CD4-positive, alpha-beta memory T cell (primary cell): ENCODE measurements at regions not wholly inside any gene's neighbourhood (a gene's known extent, or its start where the extent isn't known, plus 50 kb on each side); places are given as distances from the start of the nearest gene placed in this dataset.

ENCODE experiments used
- CTCF ChIA-PET: fragments of 350-600 bp; sonication (Branson Sonifier 250); formaldehyde crosslinking; loops from one replicate; lab custom pipeline; 2021; ENCODE audit warnings: inconsistent platforms; ENCODE audit not compliant: partially characterized antibody; lab: Charles Lee
- POLR2A ChIA-PET: fragments of 350-600 bp; sonication (Branson Sonifier 250); formaldehyde crosslinking; loops from one replicate; lab custom pipeline; 2021; ENCODE audit not compliant: partially characterized antibody; lab: Charles Lee
- DNase-seq, 5 donors: peaks; one replicate each; pipeline versions ENCODE4 v3.0.0 to v3.0.0-alpha.2; 2020 to 2022; ENCODE audit warnings: mixed read lengths in 1 of 5
- H3K27ac ChIP-seq: one replicate; pipeline ENCODE4 v1.7.0; 2013; ENCODE audit warnings: low read depth, low read length
- H3K27me3 ChIP-seq: 2 replicates; pipeline ENCODE4 v1.7.0; 2013; ENCODE audit warnings: mild to moderate bottlenecking, low read length, moderate library complexity; ENCODE audit not compliant: insufficient read depth
- H3K36me3 ChIP-seq: 2 replicates; pipeline ENCODE4 v1.7.0; 2013; ENCODE audit warnings: mild to moderate bottlenecking, low read length, moderate library complexity; ENCODE audit not compliant: insufficient read depth
- H3K4me1 ChIP-seq: 2 replicates; pipeline ENCODE4 v1.7.0; 2013; ENCODE audit warnings: mild to moderate bottlenecking, low read length, moderate library complexity; ENCODE audit not compliant: insufficient read depth
- H3K4me3 ChIP-seq, 2 donors: one replicate each; pipeline ENCODE4 v1.7.0; 2013; ENCODE audit warnings: low read length in 2 of 2, mild to moderate bottlenecking in 1 of 2
- H3K9me3 ChIP-seq, 2 donors: one replicate each; pipeline ENCODE4 v1.7.0; 2013; ENCODE audit warnings: low read length in 2 of 2, control low read depth in 1 of 2; ENCODE audit not compliant: control insufficient read depth in 1 of 2
- H3K27ac Mint-ChIP-seq, 7 donors: one replicate each; pipeline ENCODE4 v1.8.0; 2020 to 2021; ENCODE audit warnings: mixed read lengths in 7 of 7, mild to moderate bottlenecking in 6 of 7, inconsistent platforms in 3 of 7, moderate library complexity in 3 of 7
- H3K27me3 Mint-ChIP-seq, 2 donors: one replicate each; pipeline ENCODE4 v1.8.0; 2020 to 2021; ENCODE audit warnings: mixed read lengths in 2 of 2
- H3K36me3 Mint-ChIP-seq, 2 donors: one replicate each; pipeline ENCODE4 v1.8.0; 2020 to 2021; ENCODE audit warnings: mixed read lengths in 2 of 2, inconsistent platforms in 1 of 2, mild to moderate bottlenecking in 1 of 2
- H3K4me1 Mint-ChIP-seq, 4 donors: one replicate each; pipeline ENCODE4 v1.8.0; 2020 to 2021; ENCODE audit warnings: mixed read lengths in 4 of 4, mild to moderate bottlenecking in 1 of 4
- H3K4me3 Mint-ChIP-seq, 8 donors: one replicate each; pipeline ENCODE4 v1.8.0; 2020 to 2021; ENCODE audit warnings: mixed read lengths in 8 of 8, mild to moderate bottlenecking in 7 of 8, moderate library complexity in 6 of 8, inconsistent platforms in 3 of 8
- H3K9me3 Mint-ChIP-seq, 8 donors: one replicate each; pipeline ENCODE4 v1.8.0; 2020 to 2021; ENCODE audit warnings: mixed read lengths in 8 of 8, mild to moderate bottlenecking in 5 of 8, inconsistent platforms in 3 of 8, moderate library complexity in 1 of 8
- intact Hi-C: fragments of 100-400 bp; cut with micrococcal nuclease; formaldehyde crosslinking; loops from one replicate; pipeline ENCODE4 v1.15.1; 2023

DNA sequence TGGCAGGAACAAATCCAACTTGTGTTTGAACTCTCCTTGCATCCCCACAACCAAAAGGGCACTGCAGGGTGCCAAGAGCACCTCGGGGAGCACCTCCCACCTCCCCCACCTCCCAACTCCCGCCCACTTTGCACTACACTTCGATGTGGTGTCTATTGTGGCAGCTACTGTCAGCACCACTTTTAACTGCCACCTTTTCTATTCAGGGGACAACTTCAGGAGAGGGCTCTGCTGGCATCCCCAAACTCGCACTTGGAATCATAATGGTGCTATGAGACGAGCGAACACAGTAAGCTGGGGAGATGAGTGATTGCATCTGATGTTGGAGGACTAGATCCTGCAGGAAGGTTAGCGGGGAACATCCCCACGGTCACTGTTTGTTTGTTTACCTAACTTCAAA is 238.2 kb upstream of the PROX1 start:
- POLR2A ChIA-PET: no interaction called here
- no peak overlapping the region for H3K27ac ChIP-seq
- CTCF ChIA-PET: no interaction called here
- H3K27me3 ChIP-seq: no peaks in the 10 kb centered on the region
- no peak overlapping the region for H3K27ac Mint-ChIP-seq
- H3K9me3 ChIP-seq: no peaks in the 10 kb centered on the region
- H3K4me1 ChIP-seq: no peaks in the 10 kb centered on the region
- DNase-seq: no peak
- no peaks in the 10 kb centered on the region for H3K36me3 ChIP-seq
- intact Hi-C loops: no loop called here
- peaks cover 0 to 2% (median 0%) of the 10 kb centered on the region in 4 donors for H3K4me1 Mint-ChIP-seq
- no peaks in the 10 kb centered on the region for H3K36me3 Mint-ChIP-seq
- no peak overlapping the region for H3K4me3 Mint-ChIP-seq
- H3K9me3 Mint-ChIP-seq: peaks cover 0 to 3% (median 0%) of the 10 kb centered on the region in 8 donors
- no peaks in the 10 kb centered on the region for H3K27me3 Mint-ChIP-seq
- H3K4me3 ChIP-seq: no peak overlapping the region

DNA sequence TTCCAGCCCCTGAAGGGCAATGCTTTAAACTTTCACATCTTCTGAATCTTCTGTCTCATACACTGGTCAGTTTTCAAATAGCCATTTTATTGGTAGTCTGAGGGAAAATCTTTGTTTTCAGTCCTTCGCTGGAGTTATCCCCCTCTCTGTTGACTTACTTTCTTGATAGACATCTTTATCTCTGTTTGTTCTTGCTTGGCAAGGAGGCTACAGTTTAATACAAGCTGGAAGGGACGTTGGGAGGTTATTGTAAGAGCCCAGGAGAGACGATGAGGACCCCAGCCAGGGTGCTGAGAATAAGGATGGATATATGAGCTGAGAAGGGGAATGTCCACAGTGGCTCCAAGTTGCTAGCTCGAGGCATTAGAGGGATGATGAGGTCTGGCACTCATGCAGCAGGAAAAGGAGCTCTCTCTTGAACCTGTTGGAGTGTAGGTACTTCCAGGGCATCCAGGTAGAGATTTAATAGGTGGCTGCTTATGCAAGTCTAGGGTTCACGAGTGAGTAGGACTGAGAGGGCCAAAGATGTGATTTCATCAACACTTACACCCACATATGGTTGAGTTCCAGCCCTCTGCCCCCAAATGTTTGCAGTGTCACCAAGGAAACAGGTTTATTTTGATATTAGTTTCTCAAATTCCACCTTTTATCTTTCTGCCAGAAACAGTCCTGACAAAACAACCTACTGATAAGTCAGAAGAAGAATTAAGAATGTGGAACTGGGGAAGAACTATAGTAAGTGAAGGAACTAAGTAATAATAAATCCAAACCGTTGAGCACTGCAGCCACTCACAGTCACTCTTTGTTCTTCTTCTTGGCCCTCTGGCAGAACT is 237.3 kb upstream of the PROX1 start:
- peaks cover 0 to 2% (median 0%) of the 10 kb centered on the region in 4 donors for H3K4me1 Mint-ChIP-seq
- POLR2A ChIA-PET: no interaction called here
- intact Hi-C loops: no loop called here

DNA sequence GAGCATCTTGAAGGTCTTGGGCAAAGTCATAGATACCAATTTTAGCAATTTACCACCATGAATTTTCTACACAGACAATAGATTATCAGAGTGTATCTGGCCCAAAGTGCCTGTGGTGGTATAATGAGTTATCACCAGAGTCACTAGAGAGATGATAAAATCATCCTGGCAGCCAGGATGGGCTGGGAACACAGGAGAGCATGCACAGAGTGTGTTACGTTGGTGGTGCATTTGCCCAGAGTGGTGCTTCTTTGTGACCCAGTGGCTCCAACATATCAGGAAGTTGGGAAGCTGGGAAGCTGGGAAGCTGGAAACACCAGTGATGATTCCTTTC is 236.7 kb upstream of the PROX1 start:
- CTCF ChIA-PET: no interaction called here
- H3K27me3 Mint-ChIP-seq: no peaks in the 10 kb centered on the region

More for the DNA sequence above, 237.3 kb upstream of the PROX1 start:
- peaks cover 0 to 4% (median 0%) of the 10 kb centered on the region in 8 donors for H3K9me3 Mint-ChIP-seq
- H3K27ac ChIP-seq: no peak overlapping the region
- CTCF ChIA-PET: no interaction called here
- no peaks in the 10 kb centered on the region for H3K27me3 Mint-ChIP-seq
- DNase-seq: no peak
- H3K27ac Mint-ChIP-seq: no peak overlapping the region
- peak overlapping the region in 1 of 8 donors; percentile 18 for H3K4me3 Mint-ChIP-seq
- no peaks in the 10 kb centered on the region for H3K27me3 ChIP-seq
- no peaks in the 10 kb centered on the region for H3K9me3 ChIP-seq
- no peak overlapping the region for H3K4me3 ChIP-seq
- H3K36me3 Mint-ChIP-seq: no peaks in the 10 kb centered on the region
- H3K36me3 ChIP-seq: no peaks in the 10 kb centered on the region
- no peaks in the 10 kb centered on the region for H3K4me1 ChIP-seq

DNA sequence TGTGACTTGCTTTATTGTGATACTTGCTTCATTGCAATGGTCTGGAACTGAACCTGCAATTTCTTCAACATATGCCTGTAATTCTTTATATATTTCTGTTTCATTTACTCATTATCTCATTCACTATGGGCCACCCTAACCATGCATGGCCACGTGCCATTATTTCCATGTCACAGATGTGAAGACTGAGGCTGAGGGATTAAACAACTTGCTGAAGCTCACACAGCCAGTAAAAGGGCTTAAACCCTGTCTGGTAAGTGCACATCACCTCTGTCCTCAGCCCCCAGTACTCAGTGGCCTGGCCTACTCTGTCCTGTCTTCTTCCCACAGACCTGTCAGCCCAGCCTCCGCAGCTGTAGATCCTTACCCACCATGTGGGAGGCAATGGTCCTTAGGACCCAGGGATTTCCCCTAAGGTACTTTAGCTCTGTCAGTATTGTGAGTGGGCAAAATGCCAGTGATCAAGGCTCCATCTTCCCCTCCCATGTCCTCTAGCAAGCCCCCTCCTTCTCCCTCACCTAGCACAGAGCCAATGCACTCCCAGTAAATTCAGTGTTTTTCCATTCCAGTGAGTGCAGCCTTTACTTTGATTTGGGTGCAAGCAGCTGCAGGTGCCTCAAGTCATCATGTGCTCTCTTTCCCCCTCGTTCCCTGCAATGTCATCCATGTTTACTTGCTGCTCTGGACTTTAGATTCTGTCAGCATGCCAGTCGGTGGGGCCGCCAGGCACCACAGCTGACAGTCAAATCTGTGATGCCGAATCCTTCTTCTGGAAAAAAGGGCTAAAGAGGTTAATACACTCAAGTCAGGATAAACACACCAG is 228.2 kb upstream of the PROX1 start:
- intact Hi-C loops: loop anchor here (5.0 kb wide), 1 partner anchor 228 kb away; the partner anchor contains the start of gene PROX1
- Mint-ChIP-seq H3K4me1 (peaks cover 4 to 24% (median 13%) of the 10 kb centered on the region in 4 donors), H3K27me3 (no peaks in the 10 kb centered on the region), H3K27ac (no peak overlapping the region), H3K36me3 (no peaks in the 10 kb centered on the region), H3K4me3 (no peak overlapping the region), H3K9me3 (peaks cover 0 to 3% (median under 1%) of the 10 kb centered on the region in 8 donors)
- no peak overlapping the region for H3K27ac ChIP-seq
- no peaks in the 10 kb centered on the region for H3K9me3 ChIP-seq
- CTCF ChIA-PET: no interaction called here
- no peak for DNase-seq
- POLR2A ChIA-PET: no interaction called here
- H3K4me3 ChIP-seq: no peak overlapping the region
- H3K36me3 ChIP-seq: no peaks in the 10 kb centered on the region
- H3K27me3 ChIP-seq: no peaks in the 10 kb centered on the region
- peaks cover 11% of the 10 kb centered on the region for H3K4me1 ChIP-seq

More for the DNA sequence above, 236.7 kb upstream of the PROX1 start:
- Histone ChIP-seq H3K27me3 (no peaks in the 10 kb centered on the region), H3K4me1 (no peaks in the 10 kb centered on the region), H3K4me3 (no peak overlapping the region), H3K36me3 (no peaks in the 10 kb centered on the region), H3K9me3 (no peaks in the 10 kb centered on the region), H3K27ac (no peak overlapping the region)
- POLR2A ChIA-PET: no interaction called here
- H3K9me3 Mint-ChIP-seq: peaks cover 0 to 4% (median 0%) of the 10 kb centered on the region in 8 donors
- H3K4me1 Mint-ChIP-seq: peaks cover 0 to 2% (median 0%) of the 10 kb centered on the region in 4 donors
- DNase-seq: no peak
- intact Hi-C loops: no loop called here
- no peaks in the 10 kb centered on the region for H3K36me3 Mint-ChIP-seq
- no peak overlapping the region for H3K27ac Mint-ChIP-seq
- H3K4me3 Mint-ChIP-seq: no peak overlapping the region

DNA sequence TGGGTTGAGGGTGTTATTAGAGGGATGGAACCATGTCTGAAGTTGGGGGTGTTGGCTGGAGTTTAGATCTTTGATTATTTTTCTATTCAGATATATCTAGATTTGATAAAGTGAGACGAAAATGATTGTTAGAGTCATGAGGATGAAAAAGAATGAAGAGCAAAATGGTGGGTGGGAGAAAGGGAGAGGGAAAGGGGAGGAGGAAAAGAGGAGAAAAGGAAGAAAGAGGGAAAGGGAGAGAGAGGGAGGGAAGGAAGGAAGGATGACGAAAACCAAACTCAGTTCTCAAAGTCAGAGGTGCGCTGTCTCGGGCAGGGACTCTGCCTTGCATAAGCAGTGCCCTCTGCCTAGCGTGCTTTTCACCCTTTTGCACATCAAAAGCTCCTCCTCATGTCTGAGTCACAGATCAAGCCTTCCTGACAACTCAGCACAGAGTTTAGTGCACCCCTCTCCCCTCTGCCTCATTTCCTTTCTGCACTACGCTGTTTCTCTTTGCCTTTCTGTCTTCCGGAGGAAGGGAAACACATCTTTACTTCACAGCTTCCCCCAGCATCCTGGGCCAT is 225.8 kb upstream of the PROX1 start:
- ChIA-PET CTCF (interaction anchor here (0.8 kb wide), 1 partner anchor 10 kb away, joined by 3 read pairs; no protein-coding TSS in a partner anchor), POLR2A (interaction anchor here (0.9 kb wide), 1 partner anchor 22 kb away, joined by 3 read pairs; no protein-coding TSS in a partner anchor)
- Histone ChIP-seq H3K4me3 (no peak overlapping the region), H3K27me3 (no peaks in the 10 kb centered on the region), H3K4me1 (peaks cover 11% of the 10 kb centered on the region), H3K36me3 (no peaks in the 10 kb centered on the region), H3K9me3 (no peaks in the 10 kb centered on the region), H3K27ac (no peak overlapping the region)
- H3K27me3 Mint-ChIP-seq: peaks cover under 1 to 1% of the 10 kb centered on the region in 2 donors
- peaks cover 0 to 4% (median 0%) of the 10 kb centered on the region in 8 donors for H3K9me3 Mint-ChIP-seq
- H3K4me1 Mint-ChIP-seq: peaks cover 4 to 27% (median 13%) of the 10 kb centered on the region in 4 donors
- intact Hi-C loops: loop anchor here (2.0 to 5.0 kb wide), 2 partner anchors 225 to 361 kb away; partner anchors contain the start of gene PROX1
- peak overlapping the region in 5 of 7 donors; percentile 14 to 78 (median 38) for H3K27ac Mint-ChIP-seq
- no peaks in the 10 kb centered on the region for H3K36me3 Mint-ChIP-seq
- H3K4me3 Mint-ChIP-seq: peak overlapping the region in 5 of 8 donors; percentile 4 to 68 (median 42)
- DNase-seq: peak; percentile 22 to 45 (median 27)

DNA sequence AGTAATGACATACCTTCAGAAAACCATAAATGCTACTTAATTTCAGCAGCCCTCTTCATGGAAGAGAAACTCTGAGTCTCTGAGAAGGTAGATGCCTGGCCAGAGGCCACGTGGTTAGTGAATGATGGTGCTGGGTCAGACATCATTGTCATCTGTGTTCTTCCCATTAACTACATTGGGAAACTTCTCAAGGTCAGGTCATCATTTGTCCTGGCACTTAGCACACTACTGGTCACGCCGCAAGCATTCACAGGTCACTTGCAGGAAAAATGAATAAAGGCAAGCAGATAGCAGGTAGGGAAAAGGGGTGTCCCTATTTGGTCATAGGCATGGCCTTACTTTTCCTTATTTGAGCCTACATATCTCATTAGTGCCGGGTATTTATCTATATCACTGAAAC is 220.1 kb upstream of the PROX1 start:
- Histone ChIP-seq H3K27me3 (no peaks in the 10 kb centered on the region), H3K9me3 (no peaks in the 10 kb centered on the region), H3K27ac (no peak overlapping the region), H3K4me1 (no peaks in the 10 kb centered on the region), H3K4me3 (no peak overlapping the region), H3K36me3 (no peaks in the 10 kb centered on the region)
- peaks cover 0 to 4% (median 0%) of the 10 kb centered on the region in 8 donors for H3K9me3 Mint-ChIP-seq
- peaks cover 3% of the 10 kb centered on the region in 2 donors for H3K27me3 Mint-ChIP-seq
- H3K4me1 Mint-ChIP-seq: peaks cover 0 to 7% (median 0%) of the 10 kb centered on the region in 4 donors
- ChIA-PET CTCF (no interaction called here), POLR2A (no interaction called here)
- intact Hi-C loops: no loop called here
- DNase-seq: no peak
- no peaks in the 10 kb centered on the region for H3K36me3 Mint-ChIP-seq
- H3K27ac Mint-ChIP-seq: no peak overlapping the region
- no peak overlapping the region for H3K4me3 Mint-ChIP-seq
